ENCODE measurements at regions not wholly inside any gene's neighbourhood (a gene's known extent, or its start where the extent isn't known, plus 50 kb on each side); places are given as distances from the start of the nearest gene placed in this dataset.
"Not testable (repeated sequence)": the region's sequence is repeated elsewhere in the genome, so short reads cannot be mapped to it uniquely, and the experiment has no call there.

GRCh38 chr13:33409673-33410510 lies 124.3 kb upstream of the STARD13 start:
- no peak overlapping the region for H3K4me3 ChIP-seq (ENCODE audit: low read depth, low read length)
- DNase-seq (ENCODE audit: low read depth), result no peak
- TF ChIP-seq CTCF (IDR thresholded peaks at IDR 0.05; ENCODE audit: insufficient read depth, low read depth, low read length, missing control alignments), result no peak

- H3K4me3 ChIP-seq (ENCODE audit: low read depth, low read length), result no peak overlapping the region
- DNase-seq (ENCODE audit: low read depth), result no peak
- no peak for TF ChIP-seq CTCF (IDR thresholded peaks at IDR 0.05; ENCODE audit: insufficient read depth, low read depth, low read length, missing control alignments)
These were observed 125.1 kb upstream of the STARD13 start for GRCh38 chr13:33410619-33411018.

- TF ChIP-seq CTCF (IDR thresholded peaks at IDR 0.05; ENCODE audit: insufficient read depth, low read depth, low read length, missing control alignments), result no peak
- no peak overlapping the region for H3K4me3 ChIP-seq (ENCODE audit: low read depth, low read length)
- DNase-seq (ENCODE audit: low read depth), result no peak
These were observed 125.8 kb upstream of the STARD13 start for GRCh38 chr13:33411312-33411711.

- TF ChIP-seq CTCF (IDR thresholded peaks at IDR 0.05; ENCODE audit: insufficient read depth, low read depth, low read length, missing control alignments), result no peak
- no peak for DNase-seq (ENCODE audit: low read depth)
These were observed 130.3 kb upstream of the STARD13 start for GRCh38 chr13:33415822-33416221.

GRCh38 chr13:33418224-33418953 lies 132.8 kb upstream of the STARD13 start:
- H3K4me3 ChIP-seq (ENCODE audit: low read depth, low read length); DNase-seq (ENCODE audit: low read depth): not testable (repeated sequence)

More at GRCh38 chr13:33415822-33416221, 130.3 kb upstream of the STARD13 start:
- no peak overlapping the region for H3K4me3 ChIP-seq (ENCODE audit: low read depth, low read length)

GRCh38 chr13:33420117-33420516 lies 134.6 kb upstream of the STARD13 start:
- DNase-seq (ENCODE audit: low read depth), result not testable (repeated sequence)

GRCh38 chr13:33426131-33426530 lies 140.6 kb upstream of the STARD13 start:
- H3K4me3 ChIP-seq (ENCODE audit: low read depth, low read length), result no peak overlapping the region
- no peak for TF ChIP-seq CTCF (IDR thresholded peaks at IDR 0.05; ENCODE audit: insufficient read depth, low read depth, low read length, missing control alignments)
- DNase-seq (ENCODE audit: low read depth), result no peak

More at GRCh38 chr13:33420117-33420516, 134.6 kb upstream of the STARD13 start:
- not testable (repeated sequence) for H3K4me3 ChIP-seq (ENCODE audit: low read depth, low read length)

Data from GM12865 (cell line).